ENCODE measurements at regions not wholly inside any gene's neighbourhood (a gene's known extent, or its start where the extent isn't known, plus 50 kb on each side); places are given as distances from the start of the nearest gene placed in this dataset.

DNA sequence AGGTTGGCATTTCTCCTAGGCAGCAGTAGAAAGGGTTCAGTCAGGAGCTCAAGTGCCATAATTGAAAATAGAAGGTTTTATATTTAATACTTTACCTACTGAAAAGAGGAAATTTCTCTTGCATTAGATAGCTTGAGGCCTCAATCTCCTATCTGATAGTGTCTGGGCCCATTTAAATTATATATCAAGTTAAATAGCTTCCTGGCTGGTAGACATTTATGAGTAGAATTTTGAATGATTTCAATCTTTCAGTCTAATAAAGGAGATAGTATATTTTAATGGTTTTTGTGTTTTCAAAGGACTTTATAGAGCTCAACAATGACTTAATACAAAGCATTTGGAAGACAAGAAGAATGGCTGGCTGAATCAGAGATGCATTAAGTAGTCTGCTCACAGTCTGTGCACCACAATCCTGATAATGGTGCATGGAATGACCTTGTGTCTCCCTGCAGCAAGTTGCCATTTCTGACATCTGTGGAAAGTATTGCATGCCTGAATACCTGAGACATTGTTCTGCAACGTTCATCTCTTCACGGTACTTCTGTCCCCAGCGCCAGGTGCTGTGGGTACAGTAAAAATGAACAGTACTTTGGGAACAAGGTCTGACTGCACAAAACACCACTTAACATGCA, 974.1 kb downstream of the TMTC2 start:
- Histone ChIP-seq H3K9me3 (ENCODE audit: control insufficient read depth in 2 of 2, insufficient read depth in 1 of 2, low read depth in 1 of 2, low read length in 1 of 2) (no peaks in the 10 kb centered on the region), H3K4me1 (ENCODE audit: control insufficient read depth in 2 of 2, insufficient read depth in 2 of 2, low read length in 1 of 2) (no peaks in the 10 kb centered on the region), H3K4me3 (ENCODE audit: low read depth in 1 of 2, low read length in 2 of 2) (no peak overlapping the region), H3K36me3 (ENCODE audit: control insufficient read depth in 2 of 2, insufficient read depth in 2 of 2, low read length in 1 of 2) (no peaks in the 10 kb centered on the region), H3K27ac (ENCODE audit: low read depth in 2 of 2, low read length in 1 of 2) (no peak overlapping the region), H3K27me3 (ENCODE audit: control insufficient read depth in 1 of 2, insufficient read depth in 2 of 2, low read length in 2 of 2) (no peaks in the 10 kb centered on the region)
- 87% methylated on average over 3 of the region's 3 CpGs for WGBS, 2 donors

DNA sequence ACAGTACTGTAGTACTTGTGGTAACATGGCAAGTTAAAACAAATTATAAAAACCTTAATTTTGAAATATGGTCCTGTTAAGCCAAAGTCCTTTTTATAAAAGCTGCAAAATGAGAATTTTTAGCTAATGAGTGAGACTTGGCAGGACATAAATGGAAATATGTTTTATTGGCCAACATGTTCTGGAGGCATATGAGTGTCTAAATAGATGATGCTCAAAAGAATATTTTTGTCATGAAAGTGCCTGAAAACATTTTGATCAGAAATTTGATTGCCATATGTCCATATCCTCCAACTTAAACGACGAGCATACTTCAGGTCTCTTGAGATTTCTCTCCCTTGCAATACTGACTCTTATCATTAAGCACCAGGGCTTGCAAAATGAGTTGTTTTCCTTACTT, 972.6 kb downstream of the TMTC2 start:
- H3K4me1 ChIP-seq (ENCODE audit: control insufficient read depth in 2 of 2, insufficient read depth in 2 of 2, low read length in 1 of 2) = no peaks in the 10 kb centered on the region
- H3K27me3 ChIP-seq (ENCODE audit: control insufficient read depth in 1 of 2, insufficient read depth in 2 of 2, low read length in 2 of 2) = no peaks in the 10 kb centered on the region
- H3K9me3 ChIP-seq (ENCODE audit: control insufficient read depth in 2 of 2, insufficient read depth in 1 of 2, low read depth in 1 of 2, low read length in 1 of 2) = no peaks in the 10 kb centered on the region
- no peaks in the 10 kb centered on the region for H3K36me3 ChIP-seq (ENCODE audit: control insufficient read depth in 2 of 2, insufficient read depth in 2 of 2, low read length in 1 of 2)
- 75 to 86% methylated on average over 2 of the region's 2 CpGs for WGBS, 2 donors
- no peak overlapping the region for H3K4me3 ChIP-seq (ENCODE audit: low read depth in 1 of 2, low read length in 2 of 2)
- no peak overlapping the region for H3K27ac ChIP-seq (ENCODE audit: low read depth in 2 of 2, low read length in 1 of 2)

DNA sequence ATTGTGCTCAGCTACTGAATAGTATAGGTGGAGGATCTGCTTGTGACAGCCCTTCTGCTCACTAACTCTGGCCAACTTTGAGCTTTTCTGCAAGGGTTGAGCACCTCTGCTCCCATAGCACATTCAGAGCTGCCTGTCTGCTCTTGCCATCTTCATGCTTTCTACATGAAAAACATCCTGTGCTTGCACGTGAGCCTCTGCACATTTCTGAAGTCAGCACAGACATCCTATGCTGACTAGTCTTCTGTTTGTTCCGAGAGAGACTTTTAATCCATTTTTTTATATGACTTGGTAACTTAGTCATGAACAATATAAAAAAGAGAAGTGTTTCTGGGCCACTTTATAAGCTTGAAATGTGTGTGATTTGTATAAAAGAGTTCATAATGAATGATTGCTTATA, 969.3 kb downstream of the TMTC2 start:
- no peak overlapping the region for H3K27ac ChIP-seq (ENCODE audit: low read depth in 2 of 2, low read length in 1 of 2)
- H3K4me1 ChIP-seq (ENCODE audit: control insufficient read depth in 2 of 2, insufficient read depth in 2 of 2, low read length in 1 of 2) = no peaks in the 10 kb centered on the region
- H3K9me3 ChIP-seq (ENCODE audit: control insufficient read depth in 2 of 2, insufficient read depth in 1 of 2, low read depth in 1 of 2, low read length in 1 of 2) = no peaks in the 10 kb centered on the region
- H3K4me3 ChIP-seq (ENCODE audit: low read depth in 1 of 2, low read length in 2 of 2) = no peak overlapping the region
- 56 to 58% methylated on average over 2 of the region's 2 CpGs for WGBS, 2 donors
- no peaks in the 10 kb centered on the region for H3K36me3 ChIP-seq (ENCODE audit: control insufficient read depth in 2 of 2, insufficient read depth in 2 of 2, low read length in 1 of 2)
- no peaks in the 10 kb centered on the region for H3K27me3 ChIP-seq (ENCODE audit: control insufficient read depth in 1 of 2, insufficient read depth in 2 of 2, low read length in 2 of 2)

DNA sequence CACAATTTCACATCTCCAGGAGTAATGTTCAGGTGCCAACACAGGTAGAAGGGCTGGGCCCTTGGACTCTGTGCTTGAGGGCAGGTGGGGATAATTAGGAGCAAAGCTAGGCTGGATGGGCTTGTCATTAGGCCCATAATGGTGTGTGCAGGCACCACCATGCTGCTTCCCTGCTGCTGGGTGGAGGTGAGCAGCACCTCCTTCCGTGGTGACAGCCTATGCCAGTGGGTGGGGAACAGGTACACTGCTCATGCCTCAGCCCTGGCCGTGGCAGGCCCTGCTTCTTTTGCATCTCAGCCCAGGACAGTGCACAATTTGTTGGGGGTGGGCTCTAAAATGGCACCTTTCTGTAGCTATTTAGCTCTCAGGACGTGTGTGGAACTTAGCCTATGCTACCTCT, 955.5 kb downstream of the TMTC2 start:
- Histone ChIP-seq H3K9me3 (ENCODE audit: control insufficient read depth in 2 of 2, insufficient read depth in 1 of 2, low read depth in 1 of 2, low read length in 1 of 2) (no peaks in the 10 kb centered on the region), H3K27ac (ENCODE audit: low read depth in 2 of 2, low read length in 1 of 2) (no peak overlapping the region), H3K36me3 (ENCODE audit: control insufficient read depth in 2 of 2, insufficient read depth in 2 of 2, low read length in 1 of 2) (no peaks in the 10 kb centered on the region), H3K27me3 (ENCODE audit: control insufficient read depth in 1 of 2, insufficient read depth in 2 of 2, low read length in 2 of 2) (no peaks in the 10 kb centered on the region), H3K4me3 (ENCODE audit: low read depth in 1 of 2, low read length in 2 of 2) (no peak overlapping the region), H3K4me1 (ENCODE audit: control insufficient read depth in 2 of 2, insufficient read depth in 2 of 2, low read length in 1 of 2) (no peaks in the 10 kb centered on the region)
- 73 to 79% methylated on average over 3 of the region's 3 CpGs for WGBS, 2 donors

DNA sequence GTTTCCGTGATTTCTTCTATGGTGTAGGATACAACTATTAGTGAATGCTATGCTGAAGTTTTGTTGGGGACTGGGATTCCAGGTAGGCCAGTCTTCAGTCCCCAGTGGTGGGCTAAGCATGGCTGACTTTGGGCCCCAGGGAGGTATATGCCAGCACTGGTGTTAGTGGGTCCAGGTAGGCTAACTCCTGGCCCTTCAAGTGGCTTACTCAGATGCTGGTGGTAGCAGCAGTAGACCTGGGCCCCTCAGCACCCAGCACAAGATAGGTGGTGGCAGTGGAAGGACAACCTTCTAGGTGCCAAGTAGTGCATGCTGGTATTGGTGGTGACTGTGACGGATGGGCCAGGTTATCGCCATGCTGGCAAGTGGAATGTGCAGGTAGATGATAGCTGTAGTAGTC, 955.1 kb downstream of the TMTC2 start:
- no peak overlapping the region for H3K27ac ChIP-seq (ENCODE audit: low read depth in 2 of 2, low read length in 1 of 2)
- H3K27me3 ChIP-seq (ENCODE audit: control insufficient read depth in 1 of 2, insufficient read depth in 2 of 2, low read length in 2 of 2) = no peaks in the 10 kb centered on the region
- no peaks in the 10 kb centered on the region for H3K9me3 ChIP-seq (ENCODE audit: control insufficient read depth in 2 of 2, insufficient read depth in 1 of 2, low read depth in 1 of 2, low read length in 1 of 2)
- no peak overlapping the region for H3K4me3 ChIP-seq (ENCODE audit: low read depth in 1 of 2, low read length in 2 of 2)
- 97 to 99% methylated on average over 3 of the region's 3 CpGs for WGBS, 2 donors
- no peaks in the 10 kb centered on the region for H3K36me3 ChIP-seq (ENCODE audit: control insufficient read depth in 2 of 2, insufficient read depth in 2 of 2, low read length in 1 of 2)
- H3K4me1 ChIP-seq (ENCODE audit: control insufficient read depth in 2 of 2, insufficient read depth in 2 of 2, low read length in 1 of 2) = no peaks in the 10 kb centered on the region

DNA sequence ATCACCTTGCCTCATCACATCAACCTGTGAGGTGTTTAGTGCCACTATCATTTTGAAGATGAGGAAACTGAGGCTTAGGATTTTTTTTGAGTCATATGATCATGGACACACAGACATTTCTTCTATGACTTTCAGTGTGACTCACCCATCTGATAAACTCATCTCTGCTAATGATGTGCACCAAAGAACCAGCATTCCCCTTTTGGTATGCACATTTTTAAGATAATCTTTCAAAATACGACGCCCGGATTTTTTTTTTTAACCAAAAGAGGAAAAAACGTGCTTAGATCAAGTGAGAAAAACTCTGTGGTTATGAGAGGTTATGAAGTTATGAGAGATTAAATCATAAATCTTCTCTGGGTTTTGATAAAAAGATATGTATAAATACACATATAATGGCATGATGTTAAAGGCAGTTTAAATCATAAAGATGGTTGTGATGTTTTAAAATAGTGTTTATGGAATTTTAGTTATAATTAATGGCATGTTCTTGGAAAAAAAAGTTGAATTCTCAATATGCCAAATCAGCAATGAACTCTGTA, 948.1 kb downstream of the TMTC2 start:
- Histone ChIP-seq H3K4me3 (ENCODE audit: low read depth in 1 of 2, low read length in 2 of 2) (no peak overlapping the region), H3K9me3 (ENCODE audit: control insufficient read depth in 2 of 2, insufficient read depth in 1 of 2, low read depth in 1 of 2, low read length in 1 of 2) (no peaks in the 10 kb centered on the region), H3K36me3 (ENCODE audit: control insufficient read depth in 2 of 2, insufficient read depth in 2 of 2, low read length in 1 of 2) (no peaks in the 10 kb centered on the region), H3K4me1 (ENCODE audit: control insufficient read depth in 2 of 2, insufficient read depth in 2 of 2, low read length in 1 of 2) (no peaks in the 10 kb centered on the region), H3K27ac (ENCODE audit: low read depth in 2 of 2, low read length in 1 of 2) (no peak overlapping the region), H3K27me3 (ENCODE audit: control insufficient read depth in 1 of 2, insufficient read depth in 2 of 2, low read length in 2 of 2) (no peaks in the 10 kb centered on the region)
- 72 to 75% methylated on average over 4 of the region's 4 CpGs for WGBS, 2 donors

DNA sequence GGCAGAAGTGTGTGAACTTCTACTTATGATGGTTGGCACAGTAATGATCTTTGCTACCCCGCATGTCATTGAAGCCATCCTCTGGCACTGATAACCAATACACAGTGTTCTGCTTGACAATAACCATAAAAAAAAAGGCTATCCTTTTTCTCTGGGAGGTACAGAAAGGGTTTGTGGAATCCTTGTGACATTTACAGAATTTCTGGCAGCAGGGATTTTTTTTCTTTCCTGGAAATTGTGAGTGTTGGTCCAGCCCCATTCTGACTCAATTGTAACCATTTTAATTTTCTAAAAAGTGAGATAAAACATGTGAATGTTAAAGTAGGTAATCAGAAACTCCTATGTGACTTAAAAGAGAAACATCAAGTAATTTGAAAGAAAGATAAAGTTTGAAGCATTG, 943.8 kb downstream of the TMTC2 start:
- Histone ChIP-seq H3K4me3 (ENCODE audit: low read depth in 1 of 2, low read length in 2 of 2) (no peak overlapping the region), H3K36me3 (ENCODE audit: control insufficient read depth in 2 of 2, insufficient read depth in 2 of 2, low read length in 1 of 2) (no peaks in the 10 kb centered on the region), H3K27me3 (ENCODE audit: control insufficient read depth in 1 of 2, insufficient read depth in 2 of 2, low read length in 2 of 2) (no peaks in the 10 kb centered on the region), H3K27ac (ENCODE audit: low read depth in 2 of 2, low read length in 1 of 2) (no peak overlapping the region), H3K4me1 (ENCODE audit: control insufficient read depth in 2 of 2, insufficient read depth in 2 of 2, low read length in 1 of 2) (no peaks in the 10 kb centered on the region), H3K9me3 (ENCODE audit: control insufficient read depth in 2 of 2, insufficient read depth in 1 of 2, low read depth in 1 of 2, low read length in 1 of 2) (no peaks in the 10 kb centered on the region)
- 92 to 96% methylated on average over 1 of the region's 1 CpG for WGBS, 2 donors

DNA sequence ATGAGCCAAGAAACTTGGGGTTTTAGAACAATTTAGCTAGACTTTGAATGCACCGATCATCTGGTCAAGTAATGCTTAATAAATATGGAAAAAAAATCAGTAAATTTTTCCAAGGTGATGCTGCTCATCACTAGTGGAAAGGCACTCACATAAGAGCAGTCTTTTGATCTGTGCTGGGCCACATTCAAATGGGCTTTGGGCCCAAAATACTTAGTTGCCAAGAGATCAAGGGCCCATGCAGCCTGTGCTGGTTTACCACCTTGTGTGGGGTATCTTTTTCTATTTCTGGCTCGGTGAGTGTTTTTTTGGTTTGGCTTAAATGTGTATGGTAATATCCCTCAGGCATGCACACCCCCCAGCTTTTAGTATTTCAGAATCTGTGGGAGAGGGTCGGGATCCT, 943.2 kb downstream of the TMTC2 start:
- Histone ChIP-seq H3K27ac (ENCODE audit: low read depth in 2 of 2, low read length in 1 of 2) (no peak overlapping the region), H3K4me1 (ENCODE audit: control insufficient read depth in 2 of 2, insufficient read depth in 2 of 2, low read length in 1 of 2) (no peaks in the 10 kb centered on the region), H3K36me3 (ENCODE audit: control insufficient read depth in 2 of 2, insufficient read depth in 2 of 2, low read length in 1 of 2) (no peaks in the 10 kb centered on the region), H3K4me3 (ENCODE audit: low read depth in 1 of 2, low read length in 2 of 2) (no peak overlapping the region), H3K27me3 (ENCODE audit: control insufficient read depth in 1 of 2, insufficient read depth in 2 of 2, low read length in 2 of 2) (no peaks in the 10 kb centered on the region), H3K9me3 (ENCODE audit: control insufficient read depth in 2 of 2, insufficient read depth in 1 of 2, low read depth in 1 of 2, low read length in 1 of 2) (no peaks in the 10 kb centered on the region)
- WGBS, 2 donors = 59 to 66% methylated on average over 3 of the region's 3 CpGs

DNA sequence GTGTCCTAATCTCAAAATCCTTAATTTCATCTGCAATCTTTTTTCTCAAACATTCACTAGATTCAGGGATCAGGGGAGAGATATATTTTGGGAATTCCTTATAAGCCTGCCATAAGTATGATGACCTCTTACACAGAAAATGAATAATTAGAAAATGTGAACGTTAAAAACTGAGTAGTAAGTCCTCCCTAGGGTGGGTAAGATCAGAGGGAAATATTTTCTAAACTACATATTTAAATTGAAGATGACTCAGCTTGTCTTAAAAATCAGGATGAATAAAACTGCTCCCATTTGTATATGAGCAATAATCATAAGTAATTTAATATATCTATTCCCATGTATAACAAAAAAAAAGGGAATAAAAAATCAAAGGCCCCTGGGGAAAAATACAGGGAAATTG, 935.5 kb downstream of the TMTC2 start:
- Histone ChIP-seq H3K27me3 (ENCODE audit: control insufficient read depth in 1 of 2, insufficient read depth in 2 of 2, low read length in 2 of 2) (no peaks in the 10 kb centered on the region), H3K4me1 (ENCODE audit: control insufficient read depth in 2 of 2, insufficient read depth in 2 of 2, low read length in 1 of 2) (no peaks in the 10 kb centered on the region), H3K27ac (ENCODE audit: low read depth in 2 of 2, low read length in 1 of 2) (no peak overlapping the region), H3K36me3 (ENCODE audit: control insufficient read depth in 2 of 2, insufficient read depth in 2 of 2, low read length in 1 of 2) (no peaks in the 10 kb centered on the region), H3K9me3 (ENCODE audit: control insufficient read depth in 2 of 2, insufficient read depth in 1 of 2, low read depth in 1 of 2, low read length in 1 of 2) (no peaks in the 10 kb centered on the region), H3K4me3 (ENCODE audit: low read depth in 1 of 2, low read length in 2 of 2) (no peak overlapping the region)
- WGBS, 2 donors = 21 to 32% methylated on average over 1 of the region's 1 CpG

DNA sequence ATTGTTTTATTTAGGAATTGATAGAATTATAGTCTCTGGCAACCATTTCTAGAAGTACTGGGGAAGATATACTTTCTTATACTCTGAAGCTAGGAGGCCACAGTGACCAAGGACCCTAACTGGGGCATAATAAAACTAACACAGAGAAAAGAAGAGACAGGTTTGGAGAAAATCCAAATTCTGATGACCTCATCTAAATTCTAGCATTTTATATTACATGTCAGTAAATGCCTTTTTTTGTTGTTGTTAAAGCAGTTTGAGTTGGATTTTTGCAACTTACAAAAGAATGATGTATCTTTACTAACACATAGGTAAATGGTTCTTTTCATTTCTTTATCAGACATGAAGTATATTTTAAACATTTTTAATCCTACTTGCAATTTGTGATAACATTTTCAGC, 933.3 kb downstream of the TMTC2 start:
- Histone ChIP-seq H3K27me3 (ENCODE audit: control insufficient read depth in 1 of 2, insufficient read depth in 2 of 2, low read length in 2 of 2) (no peaks in the 10 kb centered on the region), H3K4me1 (ENCODE audit: control insufficient read depth in 2 of 2, insufficient read depth in 2 of 2, low read length in 1 of 2) (no peaks in the 10 kb centered on the region), H3K27ac (ENCODE audit: low read depth in 2 of 2, low read length in 1 of 2) (no peak overlapping the region), H3K9me3 (ENCODE audit: control insufficient read depth in 2 of 2, insufficient read depth in 1 of 2, low read depth in 1 of 2, low read length in 1 of 2) (no peaks in the 10 kb centered on the region), H3K36me3 (ENCODE audit: control insufficient read depth in 2 of 2, insufficient read depth in 2 of 2, low read length in 1 of 2) (no peaks in the 10 kb centered on the region), H3K4me3 (ENCODE audit: low read depth in 1 of 2, low read length in 2 of 2) (no peak overlapping the region)

All from esophagus (tissue), 2 donors.